Spleen (tissue), 7 donors: ENCODE measurements at regions not wholly inside any gene's neighbourhood (a gene's known extent, or its start where the extent isn't known, plus 50 kb on each side); places are given as distances from the start of the nearest gene placed in this dataset.

Experiments used
- CTCF ChIP-seq, 11 experiments: fragments of 200-600 bp in 7 of 11; fragments of 450-650 bp in 4 of 11; sonication (generic) in 4 of 11; IDR thresholded peaks in 8 of 11; conservative IDR thresholded peaks in 3 of 11; 1 replicate in 7 of 11; 2 replicates in 4 of 11; pipeline versions ENCODE4 v1.4.0 to v1.8.0; 2016 to 2021; ENCODE audit warnings: antibody characterized with exemption in 11 of 11, inconsistent platforms in 4 of 11, mild to moderate bottlenecking in 1 of 11
- POLR2A ChIP-seq, 3 donors: fragments of 450-650 bp; IDR thresholded peaks; one replicate each; pipeline ENCODE4 v1.5.1; 2017; ENCODE audit warnings: antibody characterized with exemption in 3 of 3, mild to moderate bottlenecking in 1 of 3
- donor health status: DM: no; HTN: no; CAD: no; lungs with moderate emphysema.
- donor health status: DM: no; HTN: no; CAD: no.
- donor health status: DM: no; HTN: no; CAD: no.

- TF ChIP-seq POLR2A (IDR thresholded peaks at IDR 0.05): no peak
- TF ChIP-seq CTCF (IDR thresholded peaks at IDR 0.05 in 8 of 11, conservative IDR thresholded peaks at IDR 0.05 in 3 of 11): no peak
Observed at GRCh38 chr2:116153729-116154128, 1660.8 kb upstream of the DDX18 start.
